GM15510 (cell line): ENCODE measurements at regions not wholly inside any gene's neighbourhood (a gene's known extent, or its start where the extent isn't known, plus 50 kb on each side); places are given as distances from the start of the nearest gene placed in this dataset.

Experiments used
- POLR2A ChIP-seq: IDR thresholded peaks from 3 replicates; pipeline ENCODE4 v1.6.1; 2011; ENCODE audit warnings: borderline replicate concordance; ENCODE audit not compliant: insufficient read length; ENCODE audit errors: extremely low read depth

DNA sequence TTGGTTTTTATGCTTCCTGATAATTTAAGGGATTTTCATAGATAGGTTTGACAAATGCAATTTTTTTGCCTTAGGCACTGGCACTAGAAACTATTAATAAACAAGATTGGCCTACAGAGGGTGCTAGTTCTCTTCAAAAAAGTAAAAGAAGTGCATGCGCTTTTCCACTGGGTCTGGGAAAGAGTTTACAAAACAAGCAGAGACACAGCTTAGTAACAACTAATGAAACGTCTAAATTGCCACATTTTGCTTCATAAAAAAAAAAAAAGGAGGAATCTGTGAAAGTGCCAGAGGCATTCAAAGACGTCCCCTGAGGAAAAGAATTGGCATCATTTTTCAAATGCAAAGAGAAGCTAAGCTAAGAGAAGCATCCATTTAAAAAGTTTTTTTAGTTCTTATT, 58.3 kb upstream of the EEA1 start:
- TF ChIP-seq POLR2A, result no peak

DNA sequence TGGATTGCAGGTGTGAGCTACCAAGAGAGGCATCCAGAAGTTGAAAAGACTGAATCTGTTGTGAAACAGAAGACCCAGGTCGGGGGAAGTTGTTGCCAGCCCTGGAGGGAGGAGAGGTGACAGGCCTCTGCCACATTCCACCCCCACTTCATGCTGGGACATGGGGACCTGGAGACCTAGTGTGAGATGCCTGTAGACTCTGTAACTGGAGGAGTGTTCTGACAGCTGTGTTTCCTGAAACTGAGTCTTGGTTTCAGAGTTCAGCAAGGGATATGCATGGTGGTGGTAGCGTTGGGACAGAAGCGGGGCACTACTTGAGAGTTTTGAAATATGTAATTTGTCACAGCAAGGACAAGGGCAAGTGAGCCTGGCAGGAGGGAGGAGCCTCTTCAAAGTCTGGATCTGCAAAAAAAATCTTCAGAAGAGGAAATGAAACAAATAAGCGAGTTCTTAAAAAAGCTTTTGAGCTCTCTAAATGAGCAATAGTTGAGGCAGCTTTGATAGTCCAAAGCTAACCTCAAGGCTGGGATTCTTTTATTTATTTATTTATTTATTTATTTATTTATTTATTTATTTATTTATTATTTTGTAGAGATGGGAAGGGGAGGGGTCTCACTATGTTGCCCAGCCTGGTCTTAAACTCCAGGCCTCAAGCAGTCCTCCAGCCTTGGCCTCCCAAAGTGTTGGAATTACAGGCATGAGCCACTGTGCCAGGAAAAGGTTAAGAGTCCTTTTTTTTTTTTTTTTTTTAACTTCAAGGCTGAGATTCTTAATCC, 58.9 kb upstream of the EEA1 start:
- TF ChIP-seq POLR2A, result peak; percentile 39

- no peak for TF ChIP-seq POLR2A
These were observed 59.6 kb upstream of the EEA1 start for GRCh38 chr12:92988622-92989130.

DNA sequence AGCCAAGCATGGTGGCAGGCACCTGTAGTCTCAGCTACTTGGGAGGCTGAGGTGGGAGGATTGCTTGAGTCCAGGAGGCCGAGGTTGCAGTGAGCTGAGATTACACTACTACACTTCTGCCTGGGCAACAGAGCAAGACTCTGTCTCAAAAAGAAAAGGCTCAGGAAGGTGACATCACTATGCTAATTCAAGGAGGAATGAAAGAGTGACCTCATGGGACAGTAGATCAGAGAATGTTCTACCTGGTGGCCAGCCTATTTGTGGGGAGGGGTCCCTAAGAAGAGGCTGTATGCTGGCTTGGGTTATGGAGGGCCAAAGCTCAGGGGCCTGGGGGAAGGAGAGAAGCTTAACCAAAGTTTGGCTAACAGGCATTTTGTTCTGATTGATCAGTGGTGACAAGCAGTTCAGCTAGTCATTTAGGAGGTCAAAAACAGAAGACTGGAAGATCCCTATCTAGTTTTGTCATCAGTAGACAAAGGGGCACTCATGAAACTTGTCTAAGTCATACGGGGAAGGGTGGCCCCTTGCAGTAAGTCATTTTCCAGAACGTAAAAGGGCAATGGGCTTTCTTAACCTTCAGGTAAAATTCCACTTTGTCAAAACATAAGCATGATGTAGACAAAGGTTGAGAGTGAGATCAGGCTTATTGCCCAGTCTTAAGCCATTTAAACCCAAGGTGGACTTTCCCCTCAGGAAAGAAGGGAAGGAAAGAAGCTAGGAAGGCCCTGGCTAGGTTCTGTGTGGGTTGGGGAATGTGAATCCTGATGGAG, 60.8 kb upstream of the EEA1 start:
- no peak for TF ChIP-seq POLR2A

DNA sequence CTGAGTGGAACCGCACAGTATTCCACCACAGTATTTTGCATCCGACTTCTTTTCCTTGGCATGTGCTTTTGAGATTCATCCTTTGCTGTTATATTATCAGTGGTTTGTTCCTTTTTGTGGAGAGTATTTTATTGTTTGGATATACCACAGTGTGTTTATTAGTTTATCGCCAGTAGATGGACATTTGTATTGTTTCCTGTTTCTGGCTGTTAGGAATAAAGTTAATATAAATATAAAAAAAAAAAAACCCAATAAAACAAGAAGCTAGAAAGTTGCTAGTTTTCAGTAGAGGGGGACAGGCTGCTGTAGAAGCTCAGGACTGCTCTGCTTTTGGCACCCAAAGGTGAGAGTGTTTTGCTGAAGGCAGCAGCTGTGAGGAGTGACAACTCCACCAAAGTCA, 62.0 kb upstream of the EEA1 start:
- TF ChIP-seq POLR2A, result no peak

- no peak for TF ChIP-seq POLR2A
These were observed 62.9 kb upstream of the EEA1 start for GRCh38 chr12:92992041-92992440.

DNA sequence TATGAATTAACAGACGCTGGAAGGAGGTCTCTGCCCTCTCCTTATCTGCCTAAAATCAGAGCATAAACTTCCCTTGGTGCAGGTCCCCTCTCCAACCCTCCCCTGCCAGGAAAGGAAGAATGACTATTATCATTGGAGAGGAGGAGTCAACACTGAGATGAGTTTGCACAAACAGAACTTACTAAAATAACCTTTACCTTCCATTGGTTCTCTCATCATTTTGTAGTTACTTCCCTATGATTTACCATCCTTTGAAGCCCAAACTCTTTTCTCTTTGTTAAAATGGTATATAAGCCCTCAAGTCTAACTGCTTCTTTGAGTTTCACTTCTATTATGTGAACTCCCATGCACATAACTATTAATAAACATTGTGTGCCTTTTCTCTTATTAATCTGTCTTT, 64.2 kb upstream of the EEA1 start:
- TF ChIP-seq POLR2A, result no peak

GRCh38 chr12:92995258-92995903, 66.3 kb upstream of the EEA1 start:
- TF ChIP-seq POLR2A, result no peak

GRCh38 chr12:93000026-93000425, 70.9 kb upstream of the EEA1 start:
- no peak for TF ChIP-seq POLR2A

DNA sequence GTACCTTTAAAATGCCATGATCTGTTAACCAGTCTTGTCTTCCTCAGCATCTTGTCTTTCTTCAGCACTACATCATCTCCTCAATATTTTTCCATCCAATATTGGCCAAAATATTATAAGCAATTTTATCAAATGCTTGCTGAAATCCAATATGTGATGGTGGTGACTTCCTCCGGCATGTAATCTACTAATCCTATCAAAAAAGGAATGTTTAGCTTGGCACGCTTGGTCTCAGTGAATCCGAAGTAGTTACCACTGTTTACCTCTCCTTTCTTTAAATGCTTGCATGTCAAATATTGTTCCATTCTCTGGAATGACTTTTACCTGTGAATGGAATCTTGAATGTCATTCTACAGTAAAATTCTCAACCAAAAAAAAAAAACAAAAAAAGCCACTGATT, 72.3 kb upstream of the EEA1 start:
- no peak for TF ChIP-seq POLR2A

GRCh38 chr12:93002293-93003054, 73.4 kb upstream of the EEA1 start:
- no peak for TF ChIP-seq POLR2A

GRCh38 chr12:93003531-93004239, 74.6 kb upstream of the EEA1 start:
- no peak for TF ChIP-seq POLR2A

- TF ChIP-seq POLR2A, result no peak
These were observed 76.9 kb upstream of the EEA1 start for GRCh38 chr12:93005928-93006392.

DNA sequence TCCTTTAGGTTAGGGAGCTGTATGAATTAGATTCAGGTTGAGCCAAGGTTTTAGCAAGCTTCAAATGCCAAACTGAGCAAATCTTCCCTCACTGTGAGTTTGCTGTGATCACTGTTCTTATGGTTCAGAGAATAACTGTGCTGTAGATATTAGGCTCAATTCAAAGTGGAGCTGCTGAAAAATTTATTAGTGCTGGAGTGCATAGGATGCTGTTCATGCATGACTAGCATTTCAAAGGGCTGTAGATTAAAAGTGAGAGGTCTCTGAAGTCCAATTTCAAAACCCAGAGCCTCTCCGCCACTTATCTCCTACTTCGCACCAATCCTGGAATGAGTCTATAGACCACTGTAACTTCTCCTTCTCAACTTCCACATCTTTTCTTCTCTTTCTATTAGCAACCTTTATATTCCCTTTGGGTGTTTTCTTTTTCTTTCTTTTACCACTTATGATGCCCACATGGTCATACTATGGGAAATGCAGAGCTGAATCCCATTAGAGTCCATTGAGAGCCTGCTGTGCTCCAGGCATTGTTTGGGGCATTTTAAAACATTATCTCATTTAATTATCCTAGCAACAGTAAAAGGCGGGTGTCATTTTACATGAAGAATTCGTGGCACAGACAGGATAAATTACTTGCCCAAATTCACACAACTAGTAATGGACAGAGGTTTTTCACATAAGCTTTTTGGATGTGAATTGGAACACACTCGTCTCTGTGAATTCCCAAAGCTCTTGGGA, 77.5 kb upstream of the EEA1 start:
- TF ChIP-seq POLR2A, result no peak

- no peak for TF ChIP-seq POLR2A
These were observed 78.4 kb upstream of the EEA1 start for GRCh38 chr12:93007544-93007943.
